GM21390 (cell line): ENCODE measurements at regions not wholly inside any gene's neighbourhood (a gene's known extent, or its start where the extent isn't known, plus 50 kb on each side); places are given as distances from the start of the nearest gene placed in this dataset.

ENCODE experiments used
- ATAC-seq: cut with Tn5 transposase; IDR thresholded peaks from one replicate; pipeline ENCODE4 v1.9.1; 2021; ENCODE audit not compliant: unreplicated experiment

GRCh38 chr1:68551459-68551858 lies 54.6 kb upstream of the DEPDC1 start:
- no peak for ATAC-seq

GRCh38 chr1:68558321-68559026 lies 61.6 kb upstream of the DEPDC1 start:
- ATAC-seq, result no peak

- no peak for ATAC-seq
Measured at GRCh38 chr1:68565923-68566322, 69.0 kb upstream of the DEPDC1 start.

GRCh38 chr1:68570871-68571270 lies 74.0 kb upstream of the DEPDC1 start:
- no peak for ATAC-seq

- no peak for ATAC-seq
Measured at GRCh38 chr1:68571454-68572235, 74.8 kb upstream of the DEPDC1 start.

- ATAC-seq, result no peak
Measured at GRCh38 chr1:68585351-68585750, 88.5 kb upstream of the DEPDC1 start.

GRCh38 chr1:68586766-68587165 lies 89.9 kb upstream of the DEPDC1 start:
- ATAC-seq, result no peak

GRCh38 chr1:68588304-68588703 lies 91.4 kb upstream of the DEPDC1 start:
- ATAC-seq, result no peak

GRCh38 chr1:68590473-68590872 lies 93.6 kb upstream of the DEPDC1 start:
- no peak for ATAC-seq

GRCh38 chr1:68594851-68595250 lies 98.0 kb upstream of the DEPDC1 start:
- no peak for ATAC-seq

- ATAC-seq, result no peak
Measured at GRCh38 chr1:68600049-68600661, 103.3 kb upstream of the DEPDC1 start.

- no peak for ATAC-seq
Measured at GRCh38 chr1:68608289-68608688, 111.4 kb upstream of the DEPDC1 start.

GRCh38 chr1:68615312-68615711 lies 118.4 kb upstream of the DEPDC1 start:
- no peak for ATAC-seq

- ATAC-seq, result no peak
Measured at GRCh38 chr1:68617942-68618341, 121.1 kb upstream of the DEPDC1 start.

- ATAC-seq, result no peak
Measured at GRCh38 chr1:68620571-68620970, 123.7 kb upstream of the DEPDC1 start.

GRCh38 chr1:68623700-68624099 lies 126.8 kb upstream of the DEPDC1 start:
- ATAC-seq, result no peak

- ATAC-seq, result no peak
Measured at GRCh38 chr1:68624233-68624632, 127.4 kb upstream of the DEPDC1 start.

- ATAC-seq, result no peak
Measured at GRCh38 chr1:68625624-68626023, 128.7 kb upstream of the DEPDC1 start.

GRCh38 chr1:68633141-68633919 lies 136.4 kb upstream of the DEPDC1 start:
- no peak for ATAC-seq

GRCh38 chr1:68644504-68644903 lies 147.6 kb upstream of the DEPDC1 start:
- ATAC-seq, result no peak

GRCh38 chr1:68651115-68651514 lies 154.2 kb upstream of the DEPDC1 start:
- no peak for ATAC-seq
